Glomerular visceral epithelial cell (primary cell): ENCODE measurements at regions not wholly inside any gene's neighbourhood (a gene's known extent, or its start where the extent isn't known, plus 50 kb on each side); places are given as distances from the start of the nearest gene placed in this dataset.

ENCODE experiments used
- DNase-seq: peaks from one replicate; pipeline ENCODE4 v3.0.0-alpha.2; 2016; ENCODE audit errors: extremely low spot score

DNA sequence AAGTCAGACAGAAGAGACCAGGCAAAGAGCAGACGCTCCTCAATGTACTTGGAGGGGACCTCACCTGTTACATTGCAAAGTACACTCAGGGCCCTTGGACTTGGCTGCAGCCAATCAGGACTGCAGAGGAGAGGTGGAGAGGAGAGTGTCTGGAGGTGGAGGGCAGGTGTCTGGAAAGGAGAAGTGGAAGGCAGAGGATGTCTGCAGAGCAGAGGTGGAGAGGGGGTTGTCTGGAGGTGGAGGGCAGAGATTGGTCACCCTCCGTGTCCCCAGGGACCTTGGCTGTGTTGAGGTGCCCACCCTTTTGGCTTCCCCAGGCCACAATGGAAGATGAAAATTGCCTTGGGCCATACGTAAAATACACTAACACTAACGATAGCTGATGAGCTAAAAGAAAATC, 241.3 kb upstream of the IRX2 start:
- DNase-seq = no peak

- DNase-seq = no peak
Measured at GRCh38 chr5:2991884-2992283, 240.4 kb upstream of the IRX2 start.

DNA sequence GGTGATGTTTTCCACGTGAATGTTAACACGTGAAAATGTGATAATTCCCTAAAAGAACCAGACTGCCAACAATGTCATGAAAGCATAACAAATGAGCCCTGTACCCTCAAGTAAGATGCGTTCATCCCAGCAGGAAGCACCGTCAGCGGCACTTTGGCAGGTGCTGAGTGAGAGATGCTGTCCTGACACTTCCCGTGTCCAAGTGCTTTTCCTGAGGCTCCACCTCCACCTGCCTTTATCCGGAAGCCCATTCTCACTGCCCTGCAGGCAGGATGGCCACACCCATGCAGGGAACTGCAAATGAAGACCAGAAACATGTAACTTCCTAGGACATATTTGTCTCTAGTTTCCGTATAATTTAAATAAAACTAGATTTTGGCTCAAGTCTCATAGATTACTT, 238.0 kb upstream of the IRX2 start:
- no peak for DNase-seq

DNA sequence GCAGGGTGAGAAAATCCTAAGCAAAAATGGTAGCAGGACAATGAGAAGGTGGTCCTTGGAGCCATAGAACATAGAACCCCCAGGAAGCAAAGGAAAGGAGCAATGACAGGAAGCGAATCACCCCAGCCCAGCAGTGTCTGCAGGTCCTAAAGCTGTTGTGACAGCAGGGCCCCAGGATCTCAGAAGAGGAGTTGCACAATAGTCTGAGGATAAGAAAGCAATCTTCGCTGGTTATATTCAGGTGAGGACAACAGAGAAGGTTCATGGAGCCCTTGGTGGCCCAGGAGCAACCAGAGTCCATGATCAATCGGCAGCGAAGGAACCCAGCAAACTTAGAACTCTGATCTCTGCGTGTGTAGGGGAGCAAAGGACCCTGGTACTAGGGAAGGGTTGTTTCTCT, 234.8 kb upstream of the IRX2 start:
- DNase-seq = no peak

DNA sequence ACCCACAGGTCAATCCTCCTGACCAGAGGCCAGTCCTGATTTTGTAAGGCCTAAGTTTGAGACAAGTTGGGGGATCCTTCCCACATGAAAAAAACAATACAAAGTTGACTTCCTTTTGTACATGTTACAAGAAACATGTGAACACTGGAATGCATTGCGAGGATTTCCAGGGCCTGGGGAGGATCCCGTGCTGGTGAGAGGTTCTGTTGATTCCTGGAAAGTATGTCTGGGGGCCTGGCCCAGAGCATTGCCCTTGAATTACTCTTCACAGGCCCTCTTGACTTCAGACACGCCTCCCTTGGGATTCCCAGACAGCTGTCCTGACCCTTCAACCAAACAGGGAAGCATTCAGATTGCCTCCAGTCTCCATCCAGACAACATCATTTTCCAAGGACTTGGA, 234.2 kb upstream of the IRX2 start:
- DNase-seq = no peak

DNA sequence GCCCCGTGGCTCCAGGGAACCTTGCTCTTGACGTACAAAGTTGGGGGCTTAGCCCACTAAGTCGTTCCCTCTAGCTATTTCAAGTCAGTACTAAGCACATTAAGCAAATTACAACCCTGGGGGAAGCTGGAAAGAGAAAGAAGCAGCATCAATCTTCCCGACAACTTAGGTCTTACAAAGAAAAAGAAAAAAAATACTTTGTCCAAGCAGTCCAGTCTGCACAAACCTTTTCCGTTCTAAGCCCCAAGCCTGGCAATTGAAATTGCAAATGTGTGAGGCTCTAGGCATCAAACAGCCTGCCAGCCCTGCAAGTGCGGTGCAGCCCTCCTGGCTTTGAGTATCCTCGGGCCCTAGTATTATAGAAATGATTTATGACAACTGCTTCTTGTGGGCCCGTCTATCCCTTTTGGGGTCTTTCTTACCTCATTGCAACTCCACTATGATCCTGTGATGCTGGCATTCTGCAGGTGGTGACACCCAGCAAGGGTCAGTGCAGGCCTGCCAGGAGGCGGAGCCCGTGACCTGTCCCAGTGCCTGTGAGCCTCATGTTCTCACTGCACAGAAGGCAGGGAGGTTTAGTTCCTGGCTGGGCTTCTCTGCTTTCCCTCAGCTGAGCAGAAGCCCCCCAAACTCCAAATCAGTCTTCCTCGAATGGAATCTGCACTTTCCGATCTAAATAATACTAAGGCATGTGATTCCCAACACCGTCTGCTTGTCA, 232.3 kb upstream of the IRX2 start:
- DNase-seq = no peak

DNA sequence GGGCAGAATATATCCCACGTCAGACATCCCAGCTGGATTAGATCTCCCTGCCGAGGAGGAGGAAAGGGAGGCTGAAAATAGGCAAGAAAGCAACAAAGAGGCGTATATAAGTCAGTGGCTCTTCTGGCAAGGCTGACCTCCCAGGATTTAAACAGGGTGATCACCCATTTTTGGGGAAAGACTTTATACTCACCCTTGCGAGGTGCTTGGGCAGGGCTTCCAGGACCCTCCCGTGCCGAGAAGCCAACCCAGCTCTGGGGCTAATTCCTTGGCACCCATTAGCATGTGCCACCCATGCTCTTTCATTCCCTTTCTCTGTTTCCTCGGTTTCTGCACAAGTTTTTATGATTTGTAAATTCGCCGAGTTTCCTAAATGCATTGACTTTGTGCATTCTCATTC, 230.2 kb upstream of the IRX2 start:
- DNase-seq = no peak

DNA sequence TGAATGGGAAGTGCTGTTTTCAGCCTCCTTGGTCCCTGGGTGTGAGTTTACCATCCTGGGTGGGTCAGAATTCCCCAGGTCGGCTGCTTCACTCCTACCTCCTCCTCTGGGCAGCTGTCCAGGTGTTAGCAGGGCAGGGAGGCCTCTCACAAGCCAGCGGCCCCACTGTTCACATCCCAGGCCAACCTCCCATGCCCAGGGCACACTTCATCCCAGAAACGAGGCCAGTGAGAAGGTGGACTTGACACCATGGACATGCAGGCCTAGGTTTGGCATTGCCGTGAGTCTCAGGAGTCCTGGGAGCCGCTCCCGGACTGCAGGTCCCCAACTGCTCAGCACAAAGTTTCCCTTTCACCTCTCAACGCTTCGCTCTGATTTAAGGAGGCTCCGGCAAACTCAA, 229.6 kb upstream of the IRX2 start:
- DNase-seq = no peak

- no peak for DNase-seq
Measured at GRCh38 chr5:2960294-2960693, 208.8 kb upstream of the IRX2 start.

- DNase-seq = no peak
Measured at GRCh38 chr5:2958976-2959375, 207.5 kb upstream of the IRX2 start.

DNA sequence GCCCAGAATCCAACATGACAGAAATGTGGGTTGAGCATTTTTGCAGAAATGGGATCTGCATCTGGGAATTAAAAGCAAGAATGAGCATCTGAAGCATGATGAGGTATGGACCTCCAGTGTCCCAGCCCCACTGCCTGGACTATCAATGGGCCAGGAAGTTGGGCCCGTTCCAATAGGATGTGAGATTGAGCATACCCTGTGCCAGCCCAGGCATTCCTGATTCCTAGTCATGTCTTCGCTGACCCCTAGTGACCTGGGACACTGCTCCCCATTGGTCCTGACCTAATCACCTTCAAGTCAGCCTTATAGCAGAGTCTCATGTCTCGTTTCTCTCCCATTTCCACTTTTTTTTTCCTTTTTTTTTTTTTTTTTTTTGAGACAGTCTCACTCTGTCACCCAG, 197.4 kb upstream of the IRX2 start:
- DNase-seq = no peak

- DNase-seq = no peak
Measured at GRCh38 chr5:2946315-2946714, 194.8 kb upstream of the IRX2 start.

DNA sequence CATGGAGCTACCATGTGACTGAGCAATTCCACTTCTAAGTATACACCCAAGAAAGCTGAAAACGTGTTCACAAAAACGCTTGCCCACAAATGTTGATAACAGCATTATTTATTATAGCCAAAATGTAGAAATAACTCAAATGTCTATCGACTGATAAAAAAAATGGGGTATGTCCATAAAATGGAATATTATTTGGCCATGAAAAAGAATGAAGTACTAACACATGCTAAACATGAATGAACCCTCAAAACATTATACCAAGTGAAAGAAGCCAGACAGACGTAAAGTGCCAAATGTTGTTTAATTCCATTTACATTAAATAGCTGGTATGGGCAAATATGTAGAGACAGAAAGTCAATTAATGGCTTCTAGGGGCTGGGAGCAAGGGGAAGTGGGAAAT, 184.9 kb upstream of the IRX2 start:
- no peak for DNase-seq

- DNase-seq = no peak
Measured at GRCh38 chr5:2929779-2930178, 178.3 kb upstream of the IRX2 start.

- no peak for DNase-seq
Measured at GRCh38 chr5:2921651-2922050, 170.2 kb upstream of the IRX2 start.

DNA sequence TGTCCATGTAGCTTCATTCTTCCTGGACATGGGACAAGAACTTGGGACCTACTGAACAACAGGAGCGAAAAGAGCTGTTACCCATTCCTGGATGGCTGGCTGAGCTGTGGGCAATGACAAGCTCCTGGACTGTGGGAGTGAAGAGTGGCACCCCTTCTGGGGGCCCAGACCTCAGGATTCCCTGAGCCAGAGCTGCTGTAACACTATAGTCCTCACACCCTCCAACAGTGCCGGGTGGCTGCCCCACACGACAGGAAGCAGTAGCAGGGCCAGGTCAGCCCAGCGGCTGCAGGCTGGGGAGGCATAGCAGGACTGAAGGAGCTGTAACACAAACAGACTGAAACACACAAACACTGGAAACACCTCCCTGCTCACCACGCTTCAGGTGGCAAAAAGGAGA, 169.7 kb upstream of the IRX2 start:
- no peak for DNase-seq

DNA sequence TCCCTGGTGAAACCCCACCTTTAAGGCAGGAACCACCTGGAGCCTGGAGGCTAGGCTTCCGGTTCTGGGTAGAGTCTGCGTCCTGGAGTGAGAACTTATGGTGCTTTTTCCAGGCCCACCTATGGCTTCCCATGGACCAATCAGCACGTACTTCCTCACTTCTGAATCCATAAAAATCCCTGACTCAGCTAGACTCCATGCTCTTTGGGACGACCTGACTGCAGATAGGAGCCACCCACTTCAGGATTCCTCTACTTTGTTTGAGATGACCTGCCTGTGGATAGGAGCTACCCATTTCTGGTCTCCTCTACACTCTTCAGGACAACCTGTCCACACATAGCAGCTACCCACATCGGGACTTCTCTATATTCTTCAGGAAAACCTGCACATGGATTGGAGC, 168.8 kb upstream of the IRX2 start:
- DNase-seq = no peak

DNA sequence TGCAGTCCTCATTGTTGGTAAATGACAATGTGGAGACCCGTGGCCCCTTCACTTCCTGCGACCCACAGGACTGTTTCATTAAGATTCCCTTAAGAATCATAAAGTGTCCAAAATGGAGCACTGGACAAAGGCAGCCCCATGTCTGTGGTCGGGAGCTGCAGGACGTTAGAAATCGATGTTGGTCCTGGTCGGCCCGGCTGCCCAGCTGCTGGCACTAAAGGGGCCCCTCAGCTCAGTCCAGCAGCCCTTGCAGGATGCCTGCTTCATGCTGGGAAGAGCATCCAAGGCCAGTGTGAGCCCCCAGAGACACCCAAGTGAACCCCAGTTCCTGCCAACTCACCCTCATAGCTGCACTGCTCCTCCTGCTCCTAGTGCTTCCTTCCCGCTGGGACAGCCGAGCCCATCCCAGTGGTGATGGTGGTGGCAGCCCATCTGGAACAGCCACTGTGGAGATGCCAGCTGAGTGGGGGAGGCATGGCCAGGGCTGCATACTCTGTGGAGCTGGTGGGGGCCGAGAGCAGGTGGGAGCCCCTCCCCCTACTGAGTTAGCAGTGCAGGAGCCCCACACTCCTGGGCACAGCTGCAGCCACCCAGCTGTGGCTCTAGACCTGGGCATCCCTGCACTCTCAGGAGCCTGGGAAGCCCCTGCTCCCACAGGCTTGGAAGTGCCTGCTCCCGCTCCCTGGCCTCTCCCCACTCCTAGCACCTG, 168.0 kb upstream of the IRX2 start:
- no peak for DNase-seq

GRCh38 chr5:2917524-2917923, 166.0 kb upstream of the IRX2 start:
- DNase-seq = no peak

GRCh38 chr5:2917093-2917492, 165.6 kb upstream of the IRX2 start:
- no peak for DNase-seq

GRCh38 chr5:2916076-2916682, 164.7 kb upstream of the IRX2 start:
- DNase-seq = no peak

- no peak for DNase-seq
Measured at GRCh38 chr5:2914981-2915484, 163.6 kb upstream of the IRX2 start.

DNA sequence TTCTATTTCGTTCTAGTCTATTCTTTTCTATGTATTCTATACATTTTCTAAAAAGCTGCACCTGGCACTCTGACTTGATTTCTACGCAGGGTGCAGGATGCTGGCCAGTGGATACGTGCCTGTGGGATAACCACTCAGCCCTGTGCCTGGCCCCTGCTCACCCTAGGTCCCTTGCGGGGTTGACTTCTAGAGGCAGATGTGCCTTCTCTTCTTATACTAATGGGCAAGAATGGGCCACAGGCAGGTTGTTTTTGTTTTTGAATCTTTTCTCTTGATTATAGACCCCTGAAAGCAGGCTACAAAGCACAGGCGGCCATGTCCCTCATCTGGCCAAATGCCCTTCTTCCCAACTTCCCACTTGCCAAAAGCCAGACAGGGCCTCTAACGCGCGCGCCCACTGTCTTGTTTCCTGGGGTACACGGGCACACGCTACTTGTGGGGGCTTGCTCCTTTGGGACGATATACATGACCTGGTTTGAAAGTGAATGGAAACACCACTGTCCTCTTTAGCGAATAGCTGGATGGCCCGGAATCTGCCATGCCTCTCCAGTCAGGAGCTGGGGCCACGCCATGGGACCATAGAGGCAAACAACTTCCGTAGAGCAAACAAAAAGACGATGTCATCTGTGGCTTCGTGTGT, 162.7 kb upstream of the IRX2 start:
- no peak for DNase-seq
